Right atrium auricular region (tissue), 2 donors: ENCODE measurements at regions not wholly inside any gene's neighbourhood (a gene's known extent, or its start where the extent isn't known, plus 50 kb on each side); places are given as distances from the start of the nearest gene placed in this dataset.
A peak's percentile ranks its signal among the peaks of the same experiment; 100 is the strongest.

Source experiments
- DNase-seq: peaks from one replicate; pipeline ENCODE4 v3.0.0-alpha.2; 2019; ENCODE audit warnings: low spot score
- H3K27ac ChIP-seq, 2 donors: fragments of 200-600 bp; sonication (generic); 1 replicate in 1 of 2; 2 replicates in 1 of 2; pipeline ENCODE4 v1.5.1; 2016 to 2019
- H3K27me3 ChIP-seq, 2 donors: fragments of 200-600 bp; sonication (generic); one replicate each; pipeline versions ENCODE4 v1.5.1 to v1.6.0; 2017 to 2019
- H3K36me3 ChIP-seq: fragments of 200-600 bp; sonication (generic); one replicate; pipeline ENCODE4 v1.5.1; 2016
- H3K4me1 ChIP-seq, 2 donors: fragments of 200-600 bp; sonication (generic); one replicate each; pipeline versions ENCODE4 v1.5.1 to v1.6.0; 2017 to 2019
- H3K4me3 ChIP-seq, 2 donors: fragments of 200-600 bp; sonication (generic); 1 replicate in 1 of 2; 2 replicates in 1 of 2; pipeline ENCODE4 v1.5.1; 2017 to 2019; ENCODE audit warnings: mild to moderate bottlenecking in 1 of 2, moderate library complexity in 1 of 2
- H3K9me3 ChIP-seq, 2 donors: fragments of 200-600 bp; sonication (generic); one replicate each; pipeline ENCODE4 v1.5.1; 2019
- TF ChIP-seq, protein P1 (sequence below), 2 donors: fragments of 200-600 bp; sonication (generic); IDR thresholded peaks; one replicate each; pipeline ENCODE4 v1.5.1; 2019; ENCODE audit warnings: antibody characterized with exemption in 2 of 2

DNA sequence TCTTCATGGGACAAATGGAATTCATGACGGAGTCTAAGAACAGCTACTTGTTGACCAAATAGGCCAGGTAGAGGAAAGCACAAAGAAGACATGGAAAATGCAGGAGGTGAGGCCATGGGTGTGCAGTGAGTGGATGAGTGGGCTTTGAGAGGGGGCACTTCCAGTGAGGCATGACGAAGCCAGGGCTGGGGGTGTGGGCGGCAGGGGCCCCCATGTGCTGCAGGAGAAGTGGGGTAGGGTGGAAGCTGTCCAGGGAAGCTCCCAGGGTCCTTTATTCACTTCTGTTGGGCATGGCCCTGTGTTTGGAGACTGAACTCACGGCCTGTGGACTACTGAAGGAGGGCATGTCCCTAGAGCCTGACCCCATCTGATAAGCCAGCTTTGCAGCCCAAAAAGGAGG, 127.6 kb upstream of the SLC25A48 start:
- TF ChIP-seq, protein P1, sequence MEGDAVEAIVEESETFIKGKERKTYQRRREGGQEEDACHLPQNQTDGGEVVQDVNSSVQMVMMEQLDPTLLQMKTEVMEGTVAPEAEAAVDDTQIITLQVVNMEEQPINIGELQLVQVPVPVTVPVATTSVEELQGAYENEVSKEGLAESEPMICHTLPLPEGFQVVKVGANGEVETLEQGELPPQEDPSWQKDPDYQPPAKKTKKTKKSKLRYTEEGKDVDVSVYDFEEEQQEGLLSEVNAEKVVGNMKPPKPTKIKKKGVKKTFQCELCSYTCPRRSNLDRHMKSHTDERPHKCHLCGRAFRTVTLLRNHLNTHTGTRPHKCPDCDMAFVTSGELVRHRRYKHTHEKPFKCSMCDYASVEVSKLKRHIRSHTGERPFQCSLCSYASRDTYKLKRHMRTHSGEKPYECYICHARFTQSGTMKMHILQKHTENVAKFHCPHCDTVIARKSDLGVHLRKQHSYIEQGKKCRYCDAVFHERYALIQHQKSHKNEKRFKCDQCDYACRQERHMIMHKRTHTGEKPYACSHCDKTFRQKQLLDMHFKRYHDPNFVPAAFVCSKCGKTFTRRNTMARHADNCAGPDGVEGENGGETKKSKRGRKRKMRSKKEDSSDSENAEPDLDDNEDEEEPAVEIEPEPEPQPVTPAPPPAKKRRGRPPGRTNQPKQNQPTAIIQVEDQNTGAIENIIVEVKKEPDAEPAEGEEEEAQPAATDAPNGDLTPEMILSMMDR (IDR thresholded peaks at IDR 0.05): no peak
- H3K9me3 ChIP-seq: no peaks in the 10 kb centered on the region
- H3K4me1 ChIP-seq: peaks cover 0 to 4% of the 10 kb centered on the region in 2 donors
- no peak overlapping the region for H3K27ac ChIP-seq
- H3K27me3 ChIP-seq: no peaks in the 10 kb centered on the region
- no peak for DNase-seq
- no peaks in the 10 kb centered on the region for H3K36me3 ChIP-seq
- no peak overlapping the region for H3K4me3 ChIP-seq

DNA sequence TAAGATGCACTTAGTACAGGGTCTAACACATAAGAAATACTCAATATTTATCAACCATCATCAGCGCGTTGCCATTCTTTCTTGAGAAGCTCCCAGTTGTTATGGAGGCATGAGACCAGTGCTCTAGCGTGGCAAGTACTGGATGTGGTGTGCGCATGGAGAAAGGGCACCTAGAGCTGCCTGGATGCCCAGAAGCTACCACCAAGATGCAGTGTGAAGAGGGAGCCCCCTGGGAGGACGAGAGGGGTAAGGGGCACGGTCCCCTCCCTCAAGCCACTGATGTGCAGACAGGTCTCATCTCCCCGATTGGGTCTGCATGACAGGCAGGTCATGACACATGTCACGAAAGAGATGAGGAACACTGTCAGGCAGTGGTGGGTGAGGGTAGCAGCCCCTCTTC, 127.7 kb upstream of the CXCL14 start:
- no peaks in the 10 kb centered on the region for H3K9me3 ChIP-seq
- H3K4me3 ChIP-seq: no peak overlapping the region
- H3K36me3 ChIP-seq: no peaks in the 10 kb centered on the region
- TF ChIP-seq, protein P1 (IDR thresholded peaks at IDR 0.05): no peak
- H3K27me3 ChIP-seq: no peaks in the 10 kb centered on the region
- H3K27ac ChIP-seq: no peak overlapping the region
- peaks cover 0 to 4% of the 10 kb centered on the region in 2 donors for H3K4me1 ChIP-seq
- no peak for DNase-seq

DNA sequence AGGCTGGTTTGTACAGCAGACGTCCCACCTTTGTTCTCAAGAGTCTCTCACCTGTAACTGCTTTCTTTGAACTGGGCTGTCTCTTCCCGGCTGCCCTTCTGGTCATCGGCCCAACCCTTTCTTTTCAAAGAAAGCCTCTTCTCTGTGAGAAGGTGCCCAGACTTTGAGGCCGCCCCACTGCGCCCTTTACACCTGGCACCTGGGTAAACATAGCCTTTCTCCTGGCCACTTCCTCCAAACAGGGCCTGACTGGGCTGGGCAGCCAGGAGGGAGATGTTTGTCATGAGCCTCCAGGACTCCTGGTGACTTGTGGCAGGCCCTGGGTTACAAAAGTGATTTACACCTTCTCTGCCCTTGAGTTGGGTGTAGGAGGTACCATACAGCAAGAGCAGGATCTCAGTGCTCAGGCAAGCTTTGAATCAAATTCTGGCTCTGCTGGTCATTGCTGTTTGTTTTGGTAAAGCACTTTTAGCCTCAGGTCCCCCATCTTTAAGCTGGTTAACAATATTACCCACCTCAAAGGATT, 127.2 kb upstream of the CXCL14 start:
- TF ChIP-seq, protein P1 (IDR thresholded peaks at IDR 0.05): no peak
- peaks cover 0 to 4% of the 10 kb centered on the region in 2 donors for H3K4me1 ChIP-seq
- no peaks in the 10 kb centered on the region for H3K36me3 ChIP-seq
- no peaks in the 10 kb centered on the region for H3K27me3 ChIP-seq
- no peak overlapping the region for H3K4me3 ChIP-seq
- no peak for DNase-seq
- no peaks in the 10 kb centered on the region for H3K9me3 ChIP-seq
- H3K27ac ChIP-seq: no peak overlapping the region

DNA sequence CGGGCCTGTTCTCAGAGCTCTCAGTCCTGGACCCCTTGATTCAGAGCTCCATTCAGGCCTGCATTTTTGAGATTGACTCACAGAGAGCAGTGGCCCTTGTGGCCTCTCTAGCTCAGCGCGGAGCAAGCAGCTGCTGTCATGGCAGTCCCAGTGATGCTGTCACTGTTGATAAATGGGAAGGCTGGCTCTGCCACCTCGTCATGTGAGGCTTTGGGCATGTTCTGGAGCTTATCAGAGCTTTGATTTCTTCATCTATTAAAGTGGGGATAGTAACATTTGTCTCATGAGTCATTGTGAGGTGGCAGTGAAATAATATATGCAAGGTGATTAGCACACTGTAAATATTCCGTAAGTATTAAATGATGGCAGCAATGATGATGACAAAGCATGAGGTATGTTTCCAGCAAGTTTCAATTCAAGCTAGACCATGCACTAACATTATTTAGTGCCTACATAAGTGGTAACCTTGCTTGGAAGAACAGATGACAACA, 126.4 kb upstream of the CXCL14 start:
- peak; percentile 32 for DNase-seq
- no peak overlapping the region for H3K27ac ChIP-seq
- H3K27me3 ChIP-seq: no peaks in the 10 kb centered on the region
- no peak overlapping the region for H3K4me3 ChIP-seq
- TF ChIP-seq, protein P1 (IDR thresholded peaks at IDR 0.05): no peak
- no peaks in the 10 kb centered on the region for H3K36me3 ChIP-seq
- peaks cover 0 to 4% of the 10 kb centered on the region in 2 donors for H3K4me1 ChIP-seq
- no peaks in the 10 kb centered on the region for H3K9me3 ChIP-seq

DNA sequence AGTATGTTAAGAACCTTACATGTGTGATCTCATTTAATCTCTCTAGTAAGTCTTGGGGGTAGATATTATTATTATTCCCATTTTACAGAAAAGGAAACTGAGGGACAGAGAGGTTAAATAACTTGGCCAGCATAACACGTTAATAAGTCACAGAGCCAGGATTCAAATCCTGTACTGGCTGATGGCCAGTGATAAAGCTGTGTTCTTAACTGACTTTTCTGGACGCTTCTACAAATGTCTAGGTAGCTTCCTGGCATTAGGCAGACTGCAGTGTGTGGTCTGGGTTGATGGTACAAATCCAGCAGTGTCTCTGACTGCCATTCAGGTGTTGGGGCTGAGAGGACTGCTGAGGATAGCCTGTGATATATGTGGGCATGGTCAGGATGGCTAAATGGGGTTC, 125.8 kb upstream of the CXCL14 start:
- no peak for DNase-seq
- TF ChIP-seq, protein P1 (IDR thresholded peaks at IDR 0.05): no peak
- H3K4me1 ChIP-seq: peaks cover 0 to 4% of the 10 kb centered on the region in 2 donors
- no peaks in the 10 kb centered on the region for H3K36me3 ChIP-seq
- no peak overlapping the region for H3K27ac ChIP-seq
- no peak overlapping the region for H3K4me3 ChIP-seq
- H3K27me3 ChIP-seq: no peaks in the 10 kb centered on the region
- H3K9me3 ChIP-seq: no peaks in the 10 kb centered on the region

DNA sequence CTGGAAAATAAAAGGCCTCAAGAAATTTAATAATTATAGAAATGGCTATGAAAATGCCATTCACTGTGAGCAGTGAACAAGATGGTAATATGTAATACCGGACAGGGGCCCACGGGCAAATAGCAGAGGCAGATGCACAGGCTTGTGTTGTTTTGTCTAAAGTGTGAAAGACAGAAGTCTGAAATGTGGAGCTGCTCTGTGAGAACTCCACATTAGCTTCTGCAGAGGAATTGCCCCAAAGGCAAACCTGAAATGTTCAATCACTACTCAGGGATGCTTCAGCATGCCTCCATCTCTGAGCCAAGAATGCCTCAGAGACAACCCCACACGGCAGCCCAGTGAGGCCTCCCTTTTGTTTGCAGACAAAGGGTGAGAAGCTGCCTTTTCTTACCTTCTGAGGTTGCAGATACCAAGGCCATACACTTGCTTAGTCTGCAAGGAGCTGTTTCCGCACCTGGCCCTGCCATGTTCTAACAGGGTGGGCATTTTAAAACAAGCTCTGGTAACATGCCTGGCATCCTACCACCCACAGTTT, 124.3 kb upstream of the CXCL14 start:
- no peak for DNase-seq
- peaks cover 0 to 4% of the 10 kb centered on the region in 2 donors for H3K4me1 ChIP-seq
- H3K9me3 ChIP-seq: no peaks in the 10 kb centered on the region
- H3K36me3 ChIP-seq: no peaks in the 10 kb centered on the region
- TF ChIP-seq, protein P1 (IDR thresholded peaks at IDR 0.05): no peak
- no peak overlapping the region for H3K27ac ChIP-seq
- H3K27me3 ChIP-seq: no peaks in the 10 kb centered on the region
- H3K4me3 ChIP-seq: no peak overlapping the region
